ENCODE measurements at regions not wholly inside any gene's neighbourhood (a gene's known extent, or its start where the extent isn't known, plus 50 kb on each side); places are given as distances from the start of the nearest gene placed in this dataset.

GRCh38 chr18:26757263-26758019 is 108.1 kb downstream of the AQP4 start:
- WGBS (ENCODE audit: low lambda C conversion rate) = 35% methylated on average over 4 of the region's 4 CpGs
- CTCF ChIA-PET = no interaction called here

More at GRCh38 chr18:26757263-26758019, 108.1 kb downstream of the AQP4 start:
- TF ChIP-seq, protein P1, sequence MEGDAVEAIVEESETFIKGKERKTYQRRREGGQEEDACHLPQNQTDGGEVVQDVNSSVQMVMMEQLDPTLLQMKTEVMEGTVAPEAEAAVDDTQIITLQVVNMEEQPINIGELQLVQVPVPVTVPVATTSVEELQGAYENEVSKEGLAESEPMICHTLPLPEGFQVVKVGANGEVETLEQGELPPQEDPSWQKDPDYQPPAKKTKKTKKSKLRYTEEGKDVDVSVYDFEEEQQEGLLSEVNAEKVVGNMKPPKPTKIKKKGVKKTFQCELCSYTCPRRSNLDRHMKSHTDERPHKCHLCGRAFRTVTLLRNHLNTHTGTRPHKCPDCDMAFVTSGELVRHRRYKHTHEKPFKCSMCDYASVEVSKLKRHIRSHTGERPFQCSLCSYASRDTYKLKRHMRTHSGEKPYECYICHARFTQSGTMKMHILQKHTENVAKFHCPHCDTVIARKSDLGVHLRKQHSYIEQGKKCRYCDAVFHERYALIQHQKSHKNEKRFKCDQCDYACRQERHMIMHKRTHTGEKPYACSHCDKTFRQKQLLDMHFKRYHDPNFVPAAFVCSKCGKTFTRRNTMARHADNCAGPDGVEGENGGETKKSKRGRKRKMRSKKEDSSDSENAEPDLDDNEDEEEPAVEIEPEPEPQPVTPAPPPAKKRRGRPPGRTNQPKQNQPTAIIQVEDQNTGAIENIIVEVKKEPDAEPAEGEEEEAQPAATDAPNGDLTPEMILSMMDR (IDR thresholded peaks at IDR 0.05) = no peak
- TF ChIP-seq FOSL2 (IDR thresholded peaks at IDR 0.05; ENCODE audit: borderline replicate concordance, low read depth) (no peak), NFIC (IDR thresholded peaks at IDR 0.05; ENCODE audit: borderline replicate concordance) (no peak), PBX3 (IDR thresholded peaks at IDR 0.05) (no peak), GABPA (IDR thresholded peaks at IDR 0.05; ENCODE audit: low read depth) (no peak), GATA2 (CRISPR knock-in tag; IDR thresholded peaks at IDR 0.05) (no peak), FOXM1 (IDR thresholded peaks at IDR 0.05; ENCODE audit: low read depth) (no peak), ELF1 (IDR thresholded peaks at IDR 0.05) (no peak), RXRA (IDR thresholded peaks at IDR 0.05; ENCODE audit: borderline replicate concordance, low read depth) (no peak), MEF2A (IDR thresholded peaks at IDR 0.05; ENCODE audit: borderline replicate concordance, low read depth) (no peak), SIN3A (IDR thresholded peaks at IDR 0.05; ENCODE audit: borderline replicate concordance, low read depth, low read length) (no peak), RCOR1 (IDR thresholded peaks at IDR 0.05; ENCODE audit: low read length) (no peak)
- TF ChIP-seq, protein P2, sequence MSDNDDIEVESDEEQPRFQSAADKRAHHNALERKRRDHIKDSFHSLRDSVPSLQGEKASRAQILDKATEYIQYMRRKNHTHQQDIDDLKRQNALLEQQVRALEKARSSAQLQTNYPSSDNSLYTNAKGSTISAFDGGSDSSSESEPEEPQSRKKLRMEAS (IDR thresholded peaks at IDR 0.05; ENCODE audit: low read depth) = no peak
- TF ChIP-seq, protein P3, sequence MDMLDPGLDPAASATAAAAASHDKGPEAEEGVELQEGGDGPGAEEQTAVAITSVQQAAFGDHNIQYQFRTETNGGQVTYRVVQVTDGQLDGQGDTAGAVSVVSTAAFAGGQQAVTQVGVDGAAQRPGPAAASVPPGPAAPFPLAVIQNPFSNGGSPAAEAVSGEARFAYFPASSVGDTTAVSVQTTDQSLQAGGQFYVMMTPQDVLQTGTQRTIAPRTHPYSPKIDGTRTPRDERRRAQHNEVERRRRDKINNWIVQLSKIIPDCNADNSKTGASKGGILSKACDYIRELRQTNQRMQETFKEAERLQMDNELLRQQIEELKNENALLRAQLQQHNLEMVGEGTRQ (IDR thresholded peaks at IDR 0.05; ENCODE audit: borderline replicate concordance, low read depth, low read length) = no peak
- TF ChIP-seq, protein P4, sequence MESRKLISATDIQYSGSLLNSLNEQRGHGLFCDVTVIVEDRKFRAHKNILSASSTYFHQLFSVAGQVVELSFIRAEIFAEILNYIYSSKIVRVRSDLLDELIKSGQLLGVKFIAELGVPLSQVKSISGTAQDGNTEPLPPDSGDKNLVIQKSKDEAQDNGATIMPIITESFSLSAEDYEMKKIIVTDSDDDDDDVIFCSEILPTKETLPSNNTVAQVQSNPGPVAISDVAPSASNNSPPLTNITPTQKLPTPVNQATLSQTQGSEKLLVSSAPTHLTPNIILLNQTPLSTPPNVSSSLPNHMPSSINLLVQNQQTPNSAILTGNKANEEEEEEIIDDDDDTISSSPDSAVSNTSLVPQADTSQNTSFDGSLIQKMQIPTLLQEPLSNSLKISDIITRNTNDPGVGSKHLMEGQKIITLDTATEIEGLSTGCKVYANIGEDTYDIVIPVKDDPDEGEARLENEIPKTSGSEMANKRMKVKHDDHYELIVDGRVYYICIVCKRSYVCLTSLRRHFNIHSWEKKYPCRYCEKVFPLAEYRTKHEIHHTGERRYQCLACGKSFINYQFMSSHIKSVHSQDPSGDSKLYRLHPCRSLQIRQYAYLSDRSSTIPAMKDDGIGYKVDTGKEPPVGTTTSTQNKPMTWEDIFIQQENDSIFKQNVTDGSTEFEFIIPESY (IDR thresholded peaks at IDR 0.05; ENCODE audit: borderline replicate concordance, low read depth) = no peak
- Histone ChIP-seq H3K9ac (no peak overlapping the region), H3K27ac (ENCODE audit: low read depth in 2 of 2, low read length in 1 of 2) (no peak overlapping the region), H3K9me3 (no peaks in the 10 kb centered on the region), H3K27me3 (ENCODE audit: insufficient read depth) (no peaks in the 10 kb centered on the region), H4K20me1 (ENCODE audit: insufficient read depth) (no peaks in the 10 kb centered on the region), H3K4me2 (no peak overlapping the region), H3K4me1 (ENCODE audit: control insufficient read depth in 1 of 2, insufficient read depth in 2 of 2, low read depth in 1 of 2, low read length in 1 of 2) (peaks cover 0 to 6% of the 10 kb centered on the region in 2 experiments; a peak in 1 of 4 replicates), H3K9me2 (no peaks in the 10 kb centered on the region), H3K4me3 (ENCODE audit: low read depth in 2 of 2, low read length in 1 of 2) (no peak overlapping the region), H3K36me3 (replicated peaks in 1 of 2; ENCODE audit: control insufficient read depth in 1 of 2, insufficient read depth in 2 of 2, low read length in 1 of 2) (no peaks in the 10 kb centered on the region), H2AFZ (ENCODE audit: low read depth) (no peak overlapping the region), H3K79me2 (ENCODE audit: insufficient read depth) (no peaks in the 10 kb centered on the region), H3F3A (replicated peaks; ENCODE audit: insufficient read depth) (no peaks in the 10 kb centered on the region)
- POLR2A ChIA-PET = interaction anchor here (1.3 kb wide), 1 partner anchor 101 kb away, joined by 3 read pairs; no protein-coding TSS in a partner anchor
- DNase-seq = no peak

Measured in SK-N-SH (cell line).